KMS-11 (cell line): ENCODE measurements at regions not wholly inside any gene's neighbourhood (a gene's known extent, or its start where the extent isn't known, plus 50 kb on each side); places are given as distances from the start of the nearest gene placed in this dataset.

Experiments used
- H2AFZ ChIP-seq: fragments of 200-600 bp; sonication (generic); 2 replicates; pipeline ENCODE4 v1.6.1; 2016; ENCODE audit warnings: antibody characterized with exemption, mixed run types, low read depth
- H3K27ac ChIP-seq: fragments of 200-600 bp; sonication (generic); 2 replicates; pipeline ENCODE4 v1.6.1; 2016; ENCODE audit warnings: mild to moderate bottlenecking, mixed run types
- H3K27me3 ChIP-seq: fragments of 200-600 bp; sonication (generic); 2 replicates; pipeline ENCODE4 v1.6.1; 2017; ENCODE audit warnings: mild to moderate bottlenecking, low read depth, mixed run types, moderate library complexity; ENCODE audit not compliant: insufficient read depth
- H3K36me3 ChIP-seq: fragments of 200-600 bp; sonication (generic); 2 replicates; pipeline ENCODE4 v1.6.1; 2017; ENCODE audit warnings: mild to moderate bottlenecking, mixed run types; ENCODE audit not compliant: insufficient read depth
- H3K4me1 ChIP-seq: fragments of 200-600 bp; sonication (generic); 2 replicates; pipeline ENCODE4 v1.6.1; 2016; ENCODE audit warnings: mild to moderate bottlenecking, low read depth, mixed run types; ENCODE audit not compliant: poor library complexity, severe bottlenecking
- H3K4me2 ChIP-seq: fragments of 200-600 bp; sonication (generic); 2 replicates; pipeline ENCODE4 v1.7.0; 2016; ENCODE audit warnings: mild to moderate bottlenecking, mixed run types
- H3K4me3 ChIP-seq: fragments of 200-600 bp; sonication (generic); IDR thresholded peaks from 2 replicates; pipeline ENCODE4 v1.6.1; 2017; ENCODE audit warnings: low read depth, low read length, mixed read lengths; ENCODE audit not compliant: insufficient read depth
- H3K79me2 ChIP-seq: fragments of 200-600 bp; sonication (generic); 2 replicates; pipeline ENCODE4 v1.6.1; 2016; ENCODE audit warnings: low read depth, mixed run types; ENCODE audit not compliant: insufficient read depth
- H3K9ac ChIP-seq: fragments of 200-600 bp; sonication (generic); 2 replicates; pipeline ENCODE4 v1.6.1; 2016; ENCODE audit warnings: mild to moderate bottlenecking, mixed run types
- H4K20me1 ChIP-seq: fragments of 200-600 bp; sonication (generic); 2 replicates; pipeline ENCODE4 v1.6.1; 2016; ENCODE audit warnings: mild to moderate bottlenecking, mixed run types; ENCODE audit not compliant: insufficient read depth
- CTCF ChIP-seq: fragments of 200-600 bp; sonication (generic); conservative IDR thresholded peaks from 2 replicates; pipeline ENCODE4 v1.6.1; 2017; ENCODE audit warnings: low read depth, mild to moderate bottlenecking, antibody characterized with exemption, low read length, moderate library complexity, mixed read lengths

GRCh38 chr5:53241572-53241971 is 132.0 kb upstream of the MOCS2 start:
- H3K4me3 ChIP-seq = no peak overlapping the region
- no peaks in the 10 kb centered on the region for H4K20me1 ChIP-seq
- no peaks in the 10 kb centered on the region for H3K36me3 ChIP-seq
- no peak overlapping the region for H3K27ac ChIP-seq
- H3K4me2 ChIP-seq = no peak overlapping the region
- H3K9ac ChIP-seq = no peak overlapping the region
- TF ChIP-seq CTCF = no peak
- peaks cover 31% of the 10 kb centered on the region for H3K4me1 ChIP-seq
- no peak overlapping the region for H2AFZ ChIP-seq
- no peaks in the 10 kb centered on the region for H3K79me2 ChIP-seq
- no peaks in the 10 kb centered on the region for H3K27me3 ChIP-seq

GRCh38 chr5:53243403-53243802 is 133.8 kb upstream of the MOCS2 start:
- Histone ChIP-seq H3K4me1 (peaks cover 35% of the 10 kb centered on the region), H3K27ac (no peak overlapping the region), H3K4me2 (no peak overlapping the region), H4K20me1 (no peaks in the 10 kb centered on the region), H3K36me3 (no peaks in the 10 kb centered on the region), H3K79me2 (no peaks in the 10 kb centered on the region), H3K4me3 (no peak overlapping the region), H3K27me3 (no peaks in the 10 kb centered on the region), H2AFZ (no peak overlapping the region), H3K9ac (no peak overlapping the region)
- TF ChIP-seq CTCF = peak; percentile 52

GRCh38 chr5:53246042-53246836 is 136.7 kb upstream of the MOCS2 start:
- H3K79me2 ChIP-seq = no peaks in the 10 kb centered on the region
- TF ChIP-seq CTCF = no peak
- H3K4me2 ChIP-seq = peak overlapping the region; percentile 69
- H3K27ac ChIP-seq = peak overlapping the region; percentile 23; the same call in 1 of the 2 replicates
- no peaks in the 10 kb centered on the region for H3K36me3 ChIP-seq
- H3K27me3 ChIP-seq = no peaks in the 10 kb centered on the region
- H4K20me1 ChIP-seq = no peaks in the 10 kb centered on the region
- peak overlapping the region; percentile 2; the same call in 1 of the 2 replicates for H2AFZ ChIP-seq
- peaks cover 29% of the 10 kb centered on the region for H3K4me1 ChIP-seq
- no peak overlapping the region for H3K4me3 ChIP-seq
- no peak overlapping the region for H3K9ac ChIP-seq

- H3K4me1 ChIP-seq = peaks cover 51% of the 10 kb centered on the region
- no peak overlapping the region for H3K27ac ChIP-seq
- no peak overlapping the region for H2AFZ ChIP-seq
- H4K20me1 ChIP-seq = no peaks in the 10 kb centered on the region
- TF ChIP-seq CTCF = no peak
- no peak overlapping the region for H3K4me3 ChIP-seq
- H3K9ac ChIP-seq = no peak overlapping the region
- no peak overlapping the region for H3K4me2 ChIP-seq
- no peaks in the 10 kb centered on the region for H3K36me3 ChIP-seq
- no peaks in the 10 kb centered on the region for H3K27me3 ChIP-seq
- H3K79me2 ChIP-seq = no peaks in the 10 kb centered on the region
These were observed 140.1 kb upstream of the MOCS2 start for GRCh38 chr5:53249529-53250200.
